ENCODE measurements at regions not wholly inside any gene's neighbourhood (a gene's known extent, or its start where the extent isn't known, plus 50 kb on each side); places are given as distances from the start of the nearest gene placed in this dataset.

DNA sequence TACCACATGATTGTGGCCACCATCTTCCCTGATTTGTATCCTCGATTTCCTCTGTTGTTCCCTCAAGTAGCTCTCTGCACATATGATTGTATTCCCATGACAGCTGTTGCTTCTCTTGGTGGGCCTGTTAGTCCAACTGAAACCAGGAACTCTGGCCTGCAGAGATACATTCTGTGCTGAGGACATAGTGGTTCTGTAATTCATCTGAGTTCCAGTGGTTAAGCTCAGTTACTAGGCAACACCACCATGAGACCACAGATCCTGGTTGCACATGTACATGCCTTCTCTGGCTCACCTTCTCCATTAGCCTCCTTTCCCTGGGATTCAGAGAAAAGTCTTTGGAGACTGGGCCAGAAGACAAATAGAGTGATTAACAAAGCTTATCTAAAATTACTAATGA is 172.1 kb upstream of the SLC7A11 start:
- TF ChIP-seq, protein P1, sequence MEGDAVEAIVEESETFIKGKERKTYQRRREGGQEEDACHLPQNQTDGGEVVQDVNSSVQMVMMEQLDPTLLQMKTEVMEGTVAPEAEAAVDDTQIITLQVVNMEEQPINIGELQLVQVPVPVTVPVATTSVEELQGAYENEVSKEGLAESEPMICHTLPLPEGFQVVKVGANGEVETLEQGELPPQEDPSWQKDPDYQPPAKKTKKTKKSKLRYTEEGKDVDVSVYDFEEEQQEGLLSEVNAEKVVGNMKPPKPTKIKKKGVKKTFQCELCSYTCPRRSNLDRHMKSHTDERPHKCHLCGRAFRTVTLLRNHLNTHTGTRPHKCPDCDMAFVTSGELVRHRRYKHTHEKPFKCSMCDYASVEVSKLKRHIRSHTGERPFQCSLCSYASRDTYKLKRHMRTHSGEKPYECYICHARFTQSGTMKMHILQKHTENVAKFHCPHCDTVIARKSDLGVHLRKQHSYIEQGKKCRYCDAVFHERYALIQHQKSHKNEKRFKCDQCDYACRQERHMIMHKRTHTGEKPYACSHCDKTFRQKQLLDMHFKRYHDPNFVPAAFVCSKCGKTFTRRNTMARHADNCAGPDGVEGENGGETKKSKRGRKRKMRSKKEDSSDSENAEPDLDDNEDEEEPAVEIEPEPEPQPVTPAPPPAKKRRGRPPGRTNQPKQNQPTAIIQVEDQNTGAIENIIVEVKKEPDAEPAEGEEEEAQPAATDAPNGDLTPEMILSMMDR (conservative IDR thresholded peaks at IDR 0.05; ENCODE audit: low read depth, low read length), result no peak
- no peak for TF ChIP-seq CHD1 (IDR thresholded peaks at IDR 0.05; ENCODE audit: low read depth, low read length)
- TF ChIP-seq, protein P2, sequence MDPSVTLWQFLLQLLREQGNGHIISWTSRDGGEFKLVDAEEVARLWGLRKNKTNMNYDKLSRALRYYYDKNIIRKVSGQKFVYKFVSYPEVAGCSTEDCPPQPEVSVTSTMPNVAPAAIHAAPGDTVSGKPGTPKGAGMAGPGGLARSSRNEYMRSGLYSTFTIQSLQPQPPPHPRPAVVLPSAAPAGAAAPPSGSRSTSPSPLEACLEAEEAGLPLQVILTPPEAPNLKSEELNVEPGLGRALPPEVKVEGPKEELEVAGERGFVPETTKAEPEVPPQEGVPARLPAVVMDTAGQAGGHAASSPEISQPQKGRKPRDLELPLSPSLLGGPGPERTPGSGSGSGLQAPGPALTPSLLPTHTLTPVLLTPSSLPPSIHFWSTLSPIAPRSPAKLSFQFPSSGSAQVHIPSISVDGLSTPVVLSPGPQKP (IDR thresholded peaks at IDR 0.05; ENCODE audit: borderline replicate concordance, low read depth, low read length), result no peak
- no peak for TF ChIP-seq POLR2A (IDR thresholded peaks at IDR 0.05; ENCODE audit: low read depth, low read length)
- no peak for TF ChIP-seq MAZ (IDR thresholded peaks at IDR 0.05; ENCODE audit: borderline replicate concordance, low read depth, low read length)
- TF ChIP-seq RCOR1 (IDR thresholded peaks at IDR 0.05; ENCODE audit: insufficient replicate concordance, low read length), result no peak
- TF ChIP-seq MXI1 (IDR thresholded peaks at IDR 0.05; ENCODE audit: borderline replicate concordance, low read depth, low read length), result no peak
- TF ChIP-seq RFX5 (IDR thresholded peaks at IDR 0.05; ENCODE audit: low read depth, low read length), result no peak
- no peak for TF ChIP-seq CEBPB (IDR thresholded peaks at IDR 0.05; ENCODE audit: low read depth, low read length)
- TF ChIP-seq, protein P3, sequence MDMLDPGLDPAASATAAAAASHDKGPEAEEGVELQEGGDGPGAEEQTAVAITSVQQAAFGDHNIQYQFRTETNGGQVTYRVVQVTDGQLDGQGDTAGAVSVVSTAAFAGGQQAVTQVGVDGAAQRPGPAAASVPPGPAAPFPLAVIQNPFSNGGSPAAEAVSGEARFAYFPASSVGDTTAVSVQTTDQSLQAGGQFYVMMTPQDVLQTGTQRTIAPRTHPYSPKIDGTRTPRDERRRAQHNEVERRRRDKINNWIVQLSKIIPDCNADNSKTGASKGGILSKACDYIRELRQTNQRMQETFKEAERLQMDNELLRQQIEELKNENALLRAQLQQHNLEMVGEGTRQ (IDR thresholded peaks at IDR 0.05; ENCODE audit: low read depth, low read length), result no peak
- TF ChIP-seq BHLHE40 (IDR thresholded peaks at IDR 0.05; ENCODE audit: low read depth, low read length), result no peak
- no peak for TF ChIP-seq RAD21 (IDR thresholded peaks at IDR 0.05; ENCODE audit: low read length)
- no peak for TF ChIP-seq NFE2L2 (IDR thresholded peaks at IDR 0.05; ENCODE audit: low read depth, low read length)
- TF ChIP-seq SMC3 (IDR thresholded peaks at IDR 0.05; ENCODE audit: low read depth, low read length), result no peak
